Endometrium (tissue), 2 donors: ENCODE measurements at regions not wholly inside any gene's neighbourhood (a gene's known extent, or its start where the extent isn't known, plus 50 kb on each side); places are given as distances from the start of the nearest gene placed in this dataset.
"Not testable (repeated sequence)": the region's sequence is repeated elsewhere in the genome, so short reads cannot be mapped to it uniquely, and the experiment has no call there.

Experiments
- FAIRE-seq: peaks from 2 replicates; lab custom pipeline; 2012; peaks lifted over from hg19 to GRCh38; lab: Jason Lieb, UNC
- donor health status: control.
- donor health status: control.

DNA sequence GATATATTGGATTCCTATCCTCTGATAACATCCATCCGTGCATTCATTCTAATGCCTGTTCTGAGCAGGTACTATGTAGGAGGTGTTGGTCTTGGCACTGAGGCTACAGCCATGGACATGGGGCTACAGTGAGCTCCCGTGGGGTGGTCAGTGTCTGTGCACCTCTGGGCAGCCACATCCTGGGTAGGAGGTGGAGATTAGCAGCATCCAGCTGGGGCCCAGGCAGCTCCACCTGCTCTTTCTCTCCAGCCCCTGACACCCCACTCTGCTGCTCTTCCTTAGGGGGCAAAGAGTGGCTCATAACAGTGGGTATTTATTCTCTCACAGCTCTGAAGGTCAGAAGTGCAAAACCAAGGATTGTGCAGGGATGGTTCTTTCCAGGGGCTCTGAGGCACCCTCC is 292.0 kb upstream of the SFSWAP start:
- FAIRE-seq, result no peak

DNA sequence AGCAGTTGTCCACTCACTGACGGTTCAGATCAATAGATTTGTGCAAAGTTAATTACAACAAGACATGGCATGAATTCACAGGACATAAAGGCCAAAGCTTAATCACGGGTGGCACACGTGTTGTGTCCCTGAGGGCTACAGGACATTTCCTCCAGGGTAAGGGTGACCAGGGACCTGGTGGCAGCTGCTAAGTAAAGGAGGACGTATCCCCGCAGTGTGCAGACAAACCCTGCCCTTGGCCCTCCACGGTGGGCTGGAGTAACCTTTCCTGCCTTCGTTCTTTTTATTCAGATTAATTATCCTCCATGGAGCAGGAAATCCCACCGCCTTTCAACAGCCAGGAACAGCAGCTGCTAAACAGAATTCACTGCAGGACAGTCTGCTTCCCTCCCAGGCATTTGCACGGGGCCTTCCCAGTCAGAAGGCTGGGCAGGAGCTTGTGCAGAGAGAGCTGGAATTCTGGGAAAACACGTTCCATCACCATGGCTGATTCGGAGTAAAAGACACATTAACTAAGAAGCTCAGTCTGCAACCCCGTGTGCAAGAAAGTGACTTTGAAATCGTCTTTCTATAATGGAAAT is 289.9 kb upstream of the SFSWAP start:
- no peak for FAIRE-seq

DNA sequence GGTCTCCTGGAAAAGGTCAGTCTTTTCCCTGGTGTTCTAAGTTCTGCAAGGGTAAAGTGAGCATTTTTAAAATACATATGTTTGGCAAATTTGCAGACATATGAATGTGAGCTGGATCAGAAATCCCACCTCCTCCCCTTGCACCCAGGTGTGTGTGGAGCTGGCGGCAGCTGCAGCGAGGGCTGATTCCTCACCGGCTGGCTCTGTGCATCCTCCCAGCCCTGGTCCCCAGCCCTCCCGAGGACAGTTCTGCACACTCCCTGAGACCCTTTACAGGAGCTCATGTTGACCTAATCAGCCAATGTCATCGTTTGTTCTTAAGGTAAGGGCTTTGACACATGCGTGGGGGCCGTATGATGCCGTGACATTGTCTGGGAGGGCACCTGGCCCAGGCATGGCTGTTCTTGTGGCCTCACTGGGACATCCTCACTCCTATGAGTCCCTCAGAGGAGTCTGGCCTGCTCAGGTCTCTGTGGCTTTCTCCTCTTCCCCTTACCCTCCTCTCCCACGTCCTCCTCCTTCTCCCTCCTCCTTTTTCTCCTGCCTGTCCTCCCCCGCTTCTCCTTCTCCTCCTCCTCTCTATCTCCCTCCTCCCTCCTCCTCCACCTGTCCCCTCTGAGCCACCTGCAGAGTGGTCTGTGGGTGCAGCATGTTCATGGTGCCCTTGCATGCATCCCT is 289.2 kb upstream of the SFSWAP start:
- no peak for FAIRE-seq

DNA sequence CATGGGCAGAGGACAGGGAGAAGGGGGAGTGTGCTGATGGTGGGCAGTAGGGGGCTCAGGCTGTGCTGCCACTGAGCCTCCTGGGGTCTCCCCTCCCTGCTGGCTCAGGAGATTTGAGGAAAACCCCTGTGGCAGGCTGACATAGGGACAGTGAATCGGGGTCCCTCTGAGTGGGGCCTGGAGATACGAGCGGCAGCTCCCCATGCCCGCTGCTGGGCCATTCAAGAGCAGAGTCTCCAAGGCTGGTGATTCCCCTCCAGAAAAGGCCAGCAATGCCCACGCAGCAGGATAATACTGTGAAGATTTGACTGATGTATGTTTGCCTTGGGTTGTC is 288.7 kb upstream of the SFSWAP start:
- FAIRE-seq, result no peak

DNA sequence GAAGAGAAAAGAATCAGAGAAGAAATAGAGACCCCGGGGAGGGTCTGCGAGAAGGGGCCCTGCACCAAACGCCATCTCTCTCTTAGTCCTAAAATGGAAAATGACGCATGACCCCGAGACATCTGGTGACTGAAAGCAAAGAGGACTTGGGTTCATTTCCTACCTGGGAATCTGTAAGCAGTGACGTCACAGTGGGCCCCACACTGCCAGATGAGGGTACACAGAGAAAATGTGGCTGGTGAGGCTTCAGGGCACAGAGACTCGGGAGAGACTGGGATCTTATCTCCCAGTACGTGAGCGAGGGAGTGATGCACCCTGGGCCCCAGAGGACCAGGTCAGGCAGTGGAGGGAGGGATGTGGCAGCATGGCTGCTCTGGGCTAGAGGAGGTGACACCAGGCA is 288.1 kb upstream of the SFSWAP start:
- FAIRE-seq, result no peak

DNA sequence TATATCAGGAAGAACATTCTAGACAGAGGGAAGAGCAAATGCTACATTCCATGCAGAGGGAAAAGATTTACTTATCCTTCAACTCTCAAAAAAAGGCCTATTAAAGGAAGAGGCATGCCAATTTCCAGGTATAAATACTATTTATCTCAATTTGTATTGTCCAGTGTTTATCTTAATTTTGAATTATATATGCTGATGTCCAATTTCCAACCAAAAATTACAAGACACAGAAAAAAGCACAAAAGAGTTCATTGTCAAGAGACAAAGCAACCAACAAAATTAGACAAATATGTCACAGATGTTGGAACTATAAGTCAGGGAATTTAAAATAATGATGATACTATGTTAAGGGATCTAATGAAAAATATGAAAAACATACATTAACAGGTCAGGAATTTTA is 286.6 kb upstream of the SFSWAP start:
- FAIRE-seq, result no peak

DNA sequence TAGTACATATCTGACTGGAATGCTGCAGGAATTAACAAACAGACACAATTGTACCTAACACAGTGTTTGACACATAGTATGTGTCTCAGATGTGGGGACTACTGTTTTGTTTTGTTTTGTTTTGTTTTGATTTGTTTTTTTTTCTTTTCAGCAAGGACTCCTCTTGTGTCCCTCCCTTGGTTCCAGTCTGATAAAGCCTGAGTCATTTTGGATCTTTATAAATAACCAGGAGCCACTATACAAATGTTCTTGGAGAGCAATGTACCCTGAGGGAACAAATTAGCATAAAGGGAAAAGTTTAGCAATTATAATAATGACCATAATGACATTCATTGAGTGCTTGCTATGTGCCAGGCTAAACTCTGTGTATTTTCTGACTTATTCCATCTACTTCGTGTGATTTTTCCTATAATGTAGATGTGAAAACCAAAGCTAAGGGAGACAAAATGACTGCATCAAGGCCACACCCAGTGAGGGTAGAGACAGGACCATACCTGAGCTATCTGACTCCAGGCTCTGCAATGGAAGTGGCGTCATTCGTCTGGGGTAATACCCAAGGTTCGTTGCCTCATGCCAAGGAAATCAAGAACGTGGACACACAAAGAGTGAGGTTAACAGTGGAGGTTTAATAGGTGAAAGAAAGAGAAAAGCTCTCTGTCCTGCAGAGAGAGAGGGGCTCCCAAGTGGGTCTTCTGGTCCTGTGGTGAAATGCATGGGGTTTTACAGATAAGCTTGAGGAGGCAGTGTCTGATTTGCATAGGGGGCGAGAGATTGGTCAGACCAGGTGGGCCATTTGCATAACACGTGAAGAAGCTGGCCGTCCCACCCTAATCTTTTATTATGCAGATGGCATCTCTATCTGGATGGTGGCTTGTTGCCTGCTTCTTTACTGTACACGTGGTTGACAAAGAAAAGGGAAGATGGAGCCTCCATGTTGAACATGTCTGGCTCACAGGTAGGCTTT is 285.5 kb upstream of the SFSWAP start:
- no peak for FAIRE-seq

DNA sequence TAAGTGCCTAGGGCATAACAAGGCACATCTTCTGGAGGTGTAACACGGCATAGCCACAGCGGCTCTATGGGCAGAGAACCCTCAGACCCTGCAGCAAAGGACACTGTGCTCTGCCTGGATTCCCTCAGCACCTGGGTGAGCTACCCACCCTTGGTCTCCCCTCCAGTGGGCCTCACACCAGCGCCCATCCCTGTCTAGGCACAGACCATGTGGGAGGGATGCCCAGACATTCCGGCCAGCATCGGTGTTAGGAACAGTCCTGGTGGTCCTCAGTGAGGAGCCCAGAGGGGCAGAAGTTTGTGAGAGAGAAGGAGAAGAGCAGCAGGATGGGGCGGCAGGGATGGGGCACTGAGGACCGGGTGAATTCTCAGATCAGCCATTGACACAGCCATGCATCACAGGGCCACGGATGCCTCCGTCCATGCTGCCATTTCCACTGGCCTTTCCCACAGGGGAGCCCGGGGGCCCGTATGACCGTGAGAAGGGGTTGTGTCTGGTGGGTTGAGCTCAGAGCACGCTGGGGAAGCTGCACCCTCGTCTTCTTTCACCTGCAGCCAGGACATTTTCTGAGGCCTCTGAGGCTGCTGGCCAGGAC is 282.7 kb upstream of the SFSWAP start:
- no peak for FAIRE-seq

DNA sequence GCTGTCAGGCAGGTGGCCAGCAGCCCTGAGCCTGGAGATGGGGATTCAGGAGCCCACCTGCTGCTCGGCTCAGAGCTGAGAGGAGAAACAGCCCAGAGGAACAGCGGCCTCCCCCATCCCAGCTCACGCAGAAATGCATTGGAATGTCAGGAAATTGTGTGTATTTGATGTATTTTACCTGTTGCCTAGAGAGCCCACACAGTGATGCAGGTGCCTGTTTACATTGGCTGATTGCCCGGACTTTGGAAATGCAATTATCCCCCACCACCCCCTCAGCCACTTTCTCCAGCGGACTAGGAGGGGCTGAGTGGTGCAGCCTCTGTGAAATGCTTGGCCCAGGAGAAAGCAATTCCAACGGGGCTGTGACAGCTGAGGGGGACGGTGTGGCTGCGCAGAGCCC is 281.7 kb upstream of the SFSWAP start:
- FAIRE-seq, result not testable (repeated sequence)

DNA sequence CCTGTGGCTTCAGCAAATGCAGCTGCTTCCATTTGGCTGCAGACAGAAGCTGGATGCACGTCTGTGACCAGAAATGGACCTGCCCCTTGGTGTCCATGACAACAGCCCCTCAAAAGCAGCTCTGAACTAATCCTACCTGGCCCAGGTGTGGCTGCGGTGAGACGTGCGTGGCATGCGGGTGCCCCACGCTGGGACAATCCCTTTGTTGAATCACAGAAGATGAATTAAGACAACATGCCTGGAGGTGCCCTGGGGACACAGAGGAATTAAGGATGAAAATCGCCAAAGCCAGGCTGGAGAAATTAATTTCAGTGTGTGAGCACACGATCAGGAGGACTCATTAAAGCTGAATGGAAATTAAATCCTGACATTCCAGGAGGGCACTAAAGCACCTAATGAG is 281.2 kb upstream of the SFSWAP start:
- FAIRE-seq, result not testable (repeated sequence)

DNA sequence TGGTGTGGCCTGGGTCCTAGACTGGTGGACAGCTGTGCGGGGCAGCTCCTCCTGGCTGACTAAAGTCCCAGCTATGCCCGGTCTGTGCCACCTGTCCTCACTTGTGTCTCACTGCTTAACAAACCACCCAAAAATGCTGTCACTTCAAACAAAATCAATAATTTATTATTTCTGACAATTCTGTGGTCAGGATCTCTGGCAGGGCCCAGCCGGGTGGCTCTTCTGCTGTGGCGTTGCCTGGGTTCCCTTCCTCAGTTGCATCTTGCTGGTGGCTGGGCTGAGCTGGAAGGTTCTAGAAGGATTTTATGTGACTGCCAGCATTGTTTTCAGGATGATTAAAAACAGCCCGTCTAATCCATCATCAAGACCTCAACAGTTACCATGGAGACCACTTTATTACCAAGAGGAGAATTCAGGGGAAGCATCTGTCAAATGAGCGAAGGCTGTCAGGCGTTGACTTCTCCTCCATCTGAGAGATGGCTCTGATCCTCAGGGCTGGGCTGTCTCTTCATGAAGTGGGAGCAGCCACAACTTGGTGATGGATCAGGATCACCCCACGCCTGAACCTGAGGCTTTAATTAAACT is 280.6 kb upstream of the SFSWAP start:
- FAIRE-seq, result no peak

DNA sequence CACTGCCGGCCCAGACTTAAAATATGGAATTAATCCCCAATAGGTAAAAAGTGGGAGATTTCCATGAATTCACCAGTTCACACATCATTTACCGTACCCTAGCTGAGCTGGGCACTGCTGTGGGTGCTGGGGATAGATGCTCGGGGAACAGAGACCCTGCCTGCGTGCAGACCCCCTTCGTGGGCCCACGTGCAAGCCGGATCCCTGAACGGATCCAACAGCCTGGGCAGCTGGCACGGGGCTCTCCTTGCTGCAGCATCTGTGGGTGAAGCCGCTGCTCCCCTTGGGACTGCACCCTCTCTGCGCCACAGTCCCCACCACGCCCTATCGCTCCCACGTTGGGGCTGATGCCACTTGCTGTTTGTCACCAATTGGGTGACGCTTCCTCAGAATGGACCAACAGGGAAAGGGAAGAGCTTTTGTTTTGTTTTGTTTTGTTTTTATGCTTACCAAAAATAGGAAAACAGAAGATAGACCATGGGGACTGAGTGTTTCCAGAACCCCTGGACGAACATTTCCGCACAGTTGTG is 279.7 kb upstream of the SFSWAP start:
- not testable (repeated sequence) for FAIRE-seq

DNA sequence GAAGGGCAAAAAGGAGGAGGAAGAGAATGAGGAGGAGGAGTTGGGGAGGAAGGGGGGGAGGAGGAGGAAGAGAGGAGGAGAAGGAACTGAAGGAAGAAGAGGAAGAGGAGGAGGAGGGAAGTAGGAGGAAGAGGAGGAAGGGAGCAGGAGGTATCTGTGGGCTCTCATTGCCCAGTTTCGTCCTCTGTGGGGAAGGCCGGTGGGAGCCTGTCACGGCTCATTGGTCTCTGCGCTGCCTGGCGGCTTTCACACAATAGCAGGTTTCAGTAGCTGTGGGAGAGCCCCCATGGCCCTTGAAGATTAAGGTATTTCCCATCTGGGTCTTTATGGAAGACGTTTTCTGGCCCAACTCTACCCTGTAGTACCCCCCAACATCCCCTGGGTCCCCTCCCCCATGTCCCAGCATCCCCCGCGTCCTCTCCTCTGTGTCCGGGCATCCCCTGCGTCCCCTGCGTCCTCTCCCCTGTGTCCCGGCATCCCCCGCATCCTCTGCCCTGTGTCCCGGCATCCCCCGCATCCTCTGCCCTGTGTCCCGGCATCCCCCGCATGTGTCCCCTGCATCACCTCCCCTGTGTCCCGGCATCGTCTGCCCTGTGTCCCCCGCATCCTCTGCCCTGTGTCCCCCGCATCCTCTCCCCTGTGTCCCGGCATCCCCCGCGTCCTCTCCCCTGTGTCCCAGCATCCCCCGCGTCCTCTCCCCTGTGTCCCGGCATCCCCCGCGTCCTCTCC is 278.2 kb upstream of the SFSWAP start:
- FAIRE-seq, result no peak

DNA sequence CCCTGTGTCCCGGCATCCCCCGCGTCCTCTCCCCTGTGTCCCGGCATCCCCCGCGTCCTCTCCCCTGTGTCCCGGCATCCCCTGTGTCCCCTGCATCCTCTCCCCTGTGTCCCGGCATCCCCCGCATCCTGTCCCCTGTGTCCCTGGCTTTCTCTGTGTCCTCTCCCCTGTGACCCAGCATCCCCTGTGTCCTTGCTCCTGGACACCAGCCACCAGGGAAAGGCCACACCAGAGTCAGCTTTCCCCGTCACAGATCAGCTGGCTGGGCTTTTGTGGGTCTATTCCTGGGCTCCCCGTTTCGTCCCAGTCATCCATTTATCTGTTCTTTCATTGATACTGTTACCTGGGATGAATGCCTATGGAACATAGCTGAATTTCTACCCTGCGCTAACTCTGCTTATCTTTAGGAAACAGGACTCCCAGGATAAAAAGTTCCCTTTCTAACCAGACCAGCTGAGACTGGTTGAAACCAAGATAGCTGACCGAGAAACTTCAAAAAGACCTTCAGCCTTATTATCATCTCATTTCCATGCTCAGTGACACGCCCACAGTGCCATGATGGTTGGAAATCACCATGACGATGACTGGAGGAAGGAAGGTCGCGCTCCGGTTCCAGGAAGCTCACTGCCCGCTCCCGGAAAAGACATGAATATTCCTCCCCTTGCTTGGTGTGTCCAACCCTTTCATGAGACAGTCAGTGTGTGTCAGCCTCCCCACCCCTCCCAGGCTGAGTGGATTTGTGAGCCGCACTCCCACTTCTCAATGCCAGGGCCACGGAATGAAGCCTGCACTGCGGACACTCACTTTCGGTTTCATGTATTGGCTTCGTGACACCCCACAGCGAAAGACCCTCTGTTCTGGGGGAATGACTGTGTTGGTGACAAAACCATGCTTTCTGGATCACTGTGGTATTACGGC is 276.4 kb upstream of the SFSWAP start:
- no peak for FAIRE-seq

DNA sequence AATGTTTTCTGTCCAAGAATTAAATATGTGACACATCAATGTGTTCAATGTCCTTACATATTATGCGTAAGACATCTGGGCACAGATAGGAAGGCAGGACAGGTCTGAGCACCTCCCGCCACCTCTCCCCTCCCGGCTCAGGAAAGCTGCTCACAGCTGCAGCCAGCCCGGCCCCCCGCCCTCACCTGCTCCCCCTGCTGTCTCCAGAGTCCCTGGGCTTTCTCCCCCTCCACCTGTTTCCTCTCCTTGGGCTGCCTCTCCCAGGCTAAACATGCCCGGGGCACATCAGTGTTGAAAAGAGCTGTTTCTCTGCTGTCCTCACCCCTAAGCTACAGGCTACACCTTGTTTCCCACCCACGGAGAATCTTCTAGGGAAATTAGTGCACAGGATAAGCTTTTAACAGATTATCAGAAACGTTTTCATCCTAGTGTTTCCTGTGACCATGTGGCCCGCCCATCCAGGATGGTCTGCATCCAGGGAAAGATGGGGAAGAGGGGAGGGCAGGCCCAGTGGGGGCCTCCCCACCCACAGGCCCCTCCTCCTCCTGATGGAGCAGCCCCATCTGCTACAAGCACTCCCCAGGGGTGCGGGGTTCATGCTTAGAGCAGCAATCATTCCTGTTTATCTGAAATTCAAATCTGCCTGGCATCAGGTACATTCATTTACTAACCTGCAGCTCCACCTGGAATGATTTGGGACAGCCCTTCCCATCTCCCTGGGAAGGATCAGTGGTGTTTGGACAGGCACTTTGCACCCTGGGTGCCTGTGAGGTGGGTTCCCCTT is 273.8 kb upstream of the SFSWAP start:
- no peak for FAIRE-seq

DNA sequence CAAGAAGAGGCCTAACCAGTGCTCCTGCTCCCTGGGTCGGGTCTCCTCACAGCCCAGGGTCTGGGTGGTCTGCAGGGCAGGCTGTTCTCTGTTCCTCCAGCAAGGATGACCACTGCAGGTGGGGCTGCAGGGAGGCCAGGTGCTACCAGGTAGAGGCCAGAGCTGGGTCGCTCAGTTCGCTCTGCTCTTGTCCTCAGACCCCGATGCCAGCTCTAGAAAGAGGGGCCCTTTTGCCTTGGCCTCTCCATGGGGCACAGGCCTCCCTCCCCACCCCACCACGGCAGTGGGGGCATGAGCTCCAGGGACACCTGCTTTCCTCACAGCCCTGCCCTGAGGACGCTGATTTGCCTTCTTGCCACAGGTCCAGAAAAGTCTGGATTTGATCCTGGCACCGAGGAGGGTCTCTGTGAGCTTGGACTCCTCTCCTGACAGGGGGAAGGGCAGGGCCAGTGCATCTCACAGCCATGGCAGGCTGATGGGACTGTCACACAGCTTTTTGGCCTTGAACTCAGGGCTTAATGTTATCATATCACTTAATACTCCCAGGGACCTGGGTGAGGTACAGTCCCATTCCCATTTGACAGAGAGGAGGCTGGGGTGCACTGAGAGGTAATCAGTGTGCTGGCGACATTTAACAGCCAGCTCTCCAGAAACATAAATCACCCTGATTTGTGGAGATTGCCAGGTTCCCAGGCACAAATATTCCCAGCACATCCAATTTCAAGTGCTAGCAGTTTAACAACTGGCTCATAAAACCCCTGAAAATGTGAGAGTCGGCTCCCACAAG is 273.0 kb upstream of the SFSWAP start:
- no peak for FAIRE-seq

DNA sequence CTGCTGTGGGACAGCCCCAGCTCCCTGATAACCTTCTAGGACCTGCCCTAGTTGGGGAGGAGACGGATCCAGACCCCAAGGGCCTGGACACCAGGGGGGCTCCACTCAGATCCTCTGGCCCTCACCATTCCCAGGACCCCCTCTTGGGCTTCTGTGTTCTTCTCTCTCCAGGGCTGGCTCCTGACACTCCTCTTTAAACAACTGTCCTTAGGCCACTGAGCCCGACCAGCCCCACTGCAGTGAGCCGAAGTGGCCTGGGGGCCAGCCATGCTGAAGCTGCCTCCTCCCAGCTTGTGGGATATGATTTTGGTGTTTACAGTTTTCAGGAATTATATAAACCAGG is 272.4 kb upstream of the SFSWAP start:
- FAIRE-seq, result not testable (repeated sequence)

DNA sequence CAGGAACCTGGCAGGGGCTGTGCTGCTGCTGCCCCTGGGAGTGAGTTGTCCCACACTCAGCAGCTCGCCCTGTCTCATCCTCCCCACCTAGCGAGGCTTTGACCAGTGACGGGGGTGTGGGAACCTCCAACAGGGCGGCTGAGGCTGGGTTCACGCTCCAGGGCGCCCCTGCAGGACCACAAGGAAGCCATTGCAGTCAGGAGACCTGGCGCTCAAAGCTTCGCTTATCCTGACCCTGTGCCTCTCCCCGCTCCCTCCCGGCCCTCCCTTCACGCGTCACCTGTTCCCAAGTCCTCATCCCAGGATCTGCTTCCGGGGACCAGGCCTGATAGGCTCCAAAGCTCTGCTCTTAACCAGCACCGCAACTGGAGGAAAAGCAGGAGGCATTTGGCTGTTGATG is 272.0 kb upstream of the SFSWAP start:
- no peak for FAIRE-seq

DNA sequence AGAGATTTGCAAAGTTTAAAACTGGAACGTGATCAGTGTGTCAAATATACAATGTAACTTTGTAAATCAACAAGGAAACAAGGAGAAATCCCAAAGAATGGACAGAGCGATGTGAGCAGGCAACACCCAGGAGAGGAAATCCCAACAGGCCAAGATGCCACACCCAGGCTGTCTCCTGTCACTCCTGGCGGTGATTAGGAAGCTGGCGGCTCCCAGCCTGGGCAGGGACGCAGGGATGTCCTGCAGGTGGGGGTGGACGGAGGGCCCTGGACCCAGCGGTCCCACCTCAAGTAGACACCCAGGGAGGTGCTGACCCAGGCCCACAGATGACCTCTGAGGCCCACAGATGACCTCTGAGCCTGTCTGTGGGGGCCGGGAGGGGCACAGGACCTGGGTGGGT is 271.1 kb upstream of the SFSWAP start:
- FAIRE-seq, result not testable (repeated sequence)
